ENCODE measurements at regions not wholly inside any gene's neighbourhood (a gene's known extent, or its start where the extent isn't known, plus 50 kb on each side); places are given as distances from the start of the nearest gene placed in this dataset.

DNA sequence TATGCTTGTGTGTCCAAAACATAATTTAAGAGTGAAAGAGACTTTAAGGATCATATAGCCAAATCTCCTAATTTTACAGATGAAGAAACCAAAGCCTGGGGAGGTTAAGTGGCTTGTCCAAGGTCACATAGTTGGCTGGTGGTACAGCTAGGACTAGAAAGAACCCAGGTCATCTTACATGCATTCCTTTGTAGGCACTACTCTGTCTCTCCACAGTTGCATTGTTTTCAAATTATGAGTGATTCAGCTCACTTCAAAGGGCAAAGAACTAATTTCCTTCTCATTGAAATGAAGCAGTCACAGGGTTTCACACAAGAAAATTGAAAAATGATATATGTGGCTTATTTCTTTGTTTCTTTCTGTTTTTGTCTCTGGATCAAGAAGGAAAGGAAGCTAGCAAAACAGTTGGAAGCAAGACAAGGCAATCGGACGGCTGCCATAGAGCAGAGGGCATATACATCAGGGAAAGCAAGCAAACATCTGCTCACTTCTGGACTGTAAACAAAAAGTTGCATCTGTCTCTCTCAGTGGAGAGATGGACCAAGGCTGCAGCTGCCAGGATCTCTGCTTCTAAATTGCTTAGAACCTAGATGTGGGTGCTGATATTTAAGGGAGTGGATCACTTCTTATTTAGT is 107.5 kb upstream of the AMOT start:
- no peak for TF ChIP-seq POLR2A (IDR thresholded peaks at IDR 0.05; ENCODE audit: low read length)
- no peak for TF ChIP-seq GATA1 (IDR thresholded peaks at IDR 0.05; ENCODE audit: low read depth, low read length)

All from erythroblast (primary cell).